Lower leg skin (tissue), 3 donors: ENCODE measurements at regions not wholly inside any gene's neighbourhood (a gene's known extent, or its start where the extent isn't known, plus 50 kb on each side); places are given as distances from the start of the nearest gene placed in this dataset.

Experiments
- POLR2A ChIP-seq, 2 donors: fragments of 450-650 bp; IDR thresholded peaks; one replicate each; pipeline ENCODE4 v1.6.1; 2016 to 2017; ENCODE audit warnings: antibody characterized with exemption in 2 of 2, mild to moderate bottlenecking in 1 of 2, moderate library complexity in 1 of 2
- TF ChIP-seq, protein P1 (sequence below), 3 donors: fragments of 450-650 bp; IDR thresholded peaks; one replicate each; pipeline ENCODE4 v1.5.1; 2016; ENCODE audit warnings: antibody characterized with exemption in 3 of 3, mild to moderate bottlenecking in 3 of 3, moderate library complexity in 2 of 3

DNA sequence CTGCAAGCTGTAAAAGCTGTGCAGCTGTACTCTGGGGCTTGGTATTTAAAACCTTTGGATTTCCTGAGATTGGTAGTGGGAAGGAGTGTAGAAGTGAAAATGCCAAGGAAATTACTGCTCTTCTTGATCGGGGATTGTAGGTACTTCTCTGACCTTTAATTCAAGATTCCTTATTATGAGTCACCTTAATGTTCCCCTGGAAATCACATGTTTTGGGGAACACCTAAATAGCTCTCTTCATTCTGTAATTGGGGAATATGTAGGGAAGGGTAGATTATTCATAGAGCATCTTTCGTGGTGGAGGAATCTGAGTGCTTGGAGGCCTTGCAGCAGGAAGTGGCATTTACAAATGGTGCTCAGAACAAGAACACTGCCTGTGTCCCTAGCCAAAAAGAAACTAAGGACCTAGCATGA, 137.8 kb downstream of the UCHL1 start:
- TF ChIP-seq, protein P1, sequence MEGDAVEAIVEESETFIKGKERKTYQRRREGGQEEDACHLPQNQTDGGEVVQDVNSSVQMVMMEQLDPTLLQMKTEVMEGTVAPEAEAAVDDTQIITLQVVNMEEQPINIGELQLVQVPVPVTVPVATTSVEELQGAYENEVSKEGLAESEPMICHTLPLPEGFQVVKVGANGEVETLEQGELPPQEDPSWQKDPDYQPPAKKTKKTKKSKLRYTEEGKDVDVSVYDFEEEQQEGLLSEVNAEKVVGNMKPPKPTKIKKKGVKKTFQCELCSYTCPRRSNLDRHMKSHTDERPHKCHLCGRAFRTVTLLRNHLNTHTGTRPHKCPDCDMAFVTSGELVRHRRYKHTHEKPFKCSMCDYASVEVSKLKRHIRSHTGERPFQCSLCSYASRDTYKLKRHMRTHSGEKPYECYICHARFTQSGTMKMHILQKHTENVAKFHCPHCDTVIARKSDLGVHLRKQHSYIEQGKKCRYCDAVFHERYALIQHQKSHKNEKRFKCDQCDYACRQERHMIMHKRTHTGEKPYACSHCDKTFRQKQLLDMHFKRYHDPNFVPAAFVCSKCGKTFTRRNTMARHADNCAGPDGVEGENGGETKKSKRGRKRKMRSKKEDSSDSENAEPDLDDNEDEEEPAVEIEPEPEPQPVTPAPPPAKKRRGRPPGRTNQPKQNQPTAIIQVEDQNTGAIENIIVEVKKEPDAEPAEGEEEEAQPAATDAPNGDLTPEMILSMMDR (IDR thresholded peaks at IDR 0.05) = no peak
- TF ChIP-seq POLR2A (IDR thresholded peaks at IDR 0.05) = no peak
